Spleen (tissue), 11 donors: ENCODE measurements at regions not wholly inside any gene's neighbourhood (a gene's known extent, or its start where the extent isn't known, plus 50 kb on each side); places are given as distances from the start of the nearest gene placed in this dataset.

Experiments
- DNase-seq: peaks from one replicate; pipeline ENCODE4 v3.0.0-alpha.2; 2020
- H3K27ac ChIP-seq, 8 donors: fragments of 200-600 bp; sonication (generic) in 7 of 8; 1 replicate in 4 of 8; 2 replicates in 4 of 8; pipeline versions ENCODE4 v1.5.0 to v1.8.0; 2016 to 2021; ENCODE audit warnings: inconsistent platforms in 4 of 8, mild to moderate bottlenecking in 4 of 8, moderate library complexity in 1 of 8
- H3K27me3 ChIP-seq, 7 donors: fragments of 200-600 bp; sonication (generic) in 6 of 7; replicated peaks in 1 of 7; 1 replicate in 4 of 7; 2 replicates in 3 of 7; pipeline versions ENCODE4 v1.5.0 to v1.8.0; 2016 to 2021; ENCODE audit warnings: inconsistent platforms in 3 of 7, mild to moderate bottlenecking in 1 of 7
- H3K36me3 ChIP-seq, 6 donors: fragments of 200-600 bp; sonication (generic) in 5 of 6; 1 replicate in 4 of 6; 2 replicates in 2 of 6; pipeline versions ENCODE4 v1.5.0 to v1.8.0; 2016 to 2021; ENCODE audit warnings: inconsistent platforms in 2 of 6
- H3K4me1 ChIP-seq, 6 donors: fragments of 200-600 bp; sonication (generic) in 5 of 6; 1 replicate in 3 of 6; 2 replicates in 3 of 6; pipeline versions ENCODE4 v1.5.0 to v1.8.0; 2016 to 2021; ENCODE audit warnings: inconsistent platforms in 3 of 6
- H3K4me3 ChIP-seq, 8 donors: fragments of 200-600 bp; sonication (generic) in 7 of 8; 1 replicate in 4 of 8; 2 replicates in 4 of 8; pipeline versions ENCODE4 v1.5.0 to v1.8.0; 2016 to 2021; ENCODE audit warnings: inconsistent platforms in 4 of 8, mild to moderate bottlenecking in 4 of 8, moderate library complexity in 2 of 8
- H3K9me3 ChIP-seq, 8 donors: fragments of 200-600 bp; sonication (generic) in 7 of 8; 1 replicate in 4 of 8; 2 replicates in 4 of 8; pipeline versions ENCODE4 v1.5.0 to v1.8.0; 2016 to 2021; ENCODE audit warnings: inconsistent platforms in 4 of 8
- CTCF ChIP-seq, 11 experiments: fragments of 200-600 bp in 7 of 11; fragments of 450-650 bp in 4 of 11; sonication (generic) in 4 of 11; IDR thresholded peaks in 8 of 11; conservative IDR thresholded peaks in 3 of 11; 1 replicate in 7 of 11; 2 replicates in 4 of 11; pipeline versions ENCODE4 v1.4.0 to v1.8.0; 2016 to 2021; ENCODE audit warnings: antibody characterized with exemption in 11 of 11, inconsistent platforms in 4 of 11, mild to moderate bottlenecking in 1 of 11
- POLR2A ChIP-seq, 3 donors: fragments of 450-650 bp; IDR thresholded peaks; one replicate each; pipeline ENCODE4 v1.5.1; 2017; ENCODE audit warnings: antibody characterized with exemption in 3 of 3, mild to moderate bottlenecking in 1 of 3
- POLR2AphosphoS5 ChIP-seq, 3 donors: sonication (generic); formaldehyde crosslinking; IDR thresholded peaks; one replicate each; pipeline ENCODE4 v1.5.1; 2017; ENCODE audit warnings: antibody characterized with exemption in 3 of 3
- WGBS, 5 donors: extraction: QIAGEN DNeasy Blood & Tissue Kit in 3 of 5; methylation state at CpG; one replicate each; pipeline versions ENCODE4 v1.1.5 to v1.1.7; 2013 to 2018; 5-methylcytosine and 5-hydroxymethylcytosine counted together
- intact Hi-C: fragments of 100-400 bp; cut with DNase I; formaldehyde crosslinking; loops from one replicate; pipeline ENCODE4 v1.15.0; 2023; ENCODE audit warnings: low total_unique reads
- donor health status: healthy with polysubstance abuse.
- donor health status: DM: no; HTN: no; CAD: no; lungs with moderate emphysema.
- donor health status: DM: no; HTN: no; CAD: no.
- donor health status: Bipolar disorder and iron deficiency.
- donor health status: healthy.
- donor health status: DM: no; HTN: no; CAD: no.
- donor health status: DM: yes; HTN: yes; CAD: no.

DNA sequence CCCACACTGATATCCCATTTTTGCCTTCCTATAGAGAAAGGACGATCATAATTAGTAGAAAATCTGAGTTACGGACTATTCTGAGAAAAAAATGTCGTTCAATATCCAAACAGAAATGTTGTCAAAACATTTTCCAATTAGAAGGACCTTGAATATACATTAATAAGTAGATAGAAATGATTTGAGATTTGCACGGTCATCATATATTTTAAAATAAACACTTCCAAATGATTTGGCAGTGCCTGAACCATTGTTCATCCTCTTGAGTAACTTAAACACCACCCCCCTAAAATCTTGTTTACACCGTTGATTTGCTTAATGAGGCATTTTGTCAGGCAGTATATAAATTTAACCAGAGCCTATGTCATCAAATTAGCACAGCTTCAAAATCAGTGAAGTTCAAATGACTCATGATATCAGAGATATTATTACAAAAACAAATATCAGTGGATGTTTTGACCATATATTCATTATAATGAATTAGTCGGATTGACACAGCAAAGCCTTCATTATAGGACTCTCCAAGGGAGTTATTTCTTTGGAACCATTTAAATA, 105.0 kb downstream of the ACTL7B start:
- Histone ChIP-seq H3K4me1 (no peaks in the 10 kb centered on the region), H3K36me3 (no peaks in the 10 kb centered on the region), H3K9me3 (peaks cover 0 to 4% (median 0%) of the 10 kb centered on the region in 8 donors), H3K4me3 (no peak overlapping the region), H3K27ac (no peak overlapping the region), H3K27me3 (no peaks in the 10 kb centered on the region)
- no peak for DNase-seq
- 72 to 84% (median 75%) methylated on average over 6 of the region's 6 CpGs for WGBS, 5 donors
- intact Hi-C loops, result no loop called here
- TF ChIP-seq CTCF (IDR thresholded peaks at IDR 0.05 in 8 of 11, conservative IDR thresholded peaks at IDR 0.05 in 3 of 11), result no peak
- TF ChIP-seq POLR2A (IDR thresholded peaks at IDR 0.05), result no peak
- no peak for TF ChIP-seq POLR2AphosphoS5 (IDR thresholded peaks at IDR 0.05)

- H3K36me3 ChIP-seq, result no peaks in the 10 kb centered on the region
- no peaks in the 10 kb centered on the region for H3K27me3 ChIP-seq
- H3K4me3 ChIP-seq, result no peak overlapping the region
- intact Hi-C loops, result no loop called here
- TF ChIP-seq CTCF (IDR thresholded peaks at IDR 0.05 in 8 of 11, conservative IDR thresholded peaks at IDR 0.05 in 3 of 11) (no peak), POLR2A (IDR thresholded peaks at IDR 0.05) (no peak), POLR2AphosphoS5 (IDR thresholded peaks at IDR 0.05) (no peak)
- no peak overlapping the region for H3K27ac ChIP-seq
- DNase-seq, result no peak
- H3K9me3 ChIP-seq, result peaks cover 0 to 4% (median 0%) of the 10 kb centered on the region in 8 donors
- no peaks in the 10 kb centered on the region for H3K4me1 ChIP-seq
Observed at GRCh38 chr9:108748776-108749175, 107.0 kb downstream of the ACTL7B start.

GRCh38 chr9:108746864-108747263, 108.9 kb downstream of the ACTL7B start:
- Histone ChIP-seq H3K9me3 (no peaks in the 10 kb centered on the region), H3K27ac (no peak overlapping the region), H3K27me3 (no peaks in the 10 kb centered on the region), H3K4me1 (no peaks in the 10 kb centered on the region), H3K36me3 (no peaks in the 10 kb centered on the region), H3K4me3 (no peak overlapping the region)
- DNase-seq, result no peak
- intact Hi-C loops, result no loop called here
- WGBS, 5 donors, result 63 to 91% (median 86%) methylated on average over 2 of the region's 2 CpGs
- no peak for TF ChIP-seq POLR2A (IDR thresholded peaks at IDR 0.05)
- no peak for TF ChIP-seq CTCF (IDR thresholded peaks at IDR 0.05 in 8 of 11, conservative IDR thresholded peaks at IDR 0.05 in 3 of 11)
- no peak for TF ChIP-seq POLR2AphosphoS5 (IDR thresholded peaks at IDR 0.05)

DNA sequence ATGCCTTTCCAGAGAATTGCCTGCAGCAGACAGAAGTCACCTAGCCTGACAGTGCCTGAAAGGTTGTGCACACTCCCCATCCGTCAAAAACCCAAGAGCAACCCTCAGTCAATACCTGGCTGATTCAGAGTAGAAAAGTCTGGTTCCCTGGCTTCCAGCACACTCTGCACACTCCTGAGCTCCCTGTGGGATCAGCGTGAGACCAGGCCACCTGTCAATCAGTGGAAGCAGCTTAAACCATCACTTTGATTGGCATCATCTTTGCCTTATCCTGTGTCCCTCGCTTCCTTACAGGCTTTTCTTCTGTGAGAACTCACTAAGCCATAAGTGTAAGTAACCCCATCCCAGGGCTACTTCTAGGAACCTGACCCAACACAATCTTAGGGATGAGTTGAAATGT, 109.8 kb downstream of the ACTL7B start:
- 57 to 77% (median 66%) methylated on average over 3 of the region's 3 CpGs for WGBS, 5 donors

More for the DNA sequence above, 109.8 kb downstream of the ACTL7B start:
- H3K27ac ChIP-seq, result no peak overlapping the region
- DNase-seq, result no peak
- intact Hi-C loops, result no loop called here
- no peaks in the 10 kb centered on the region for H3K4me1 ChIP-seq
- no peak for TF ChIP-seq POLR2A (IDR thresholded peaks at IDR 0.05)
- TF ChIP-seq CTCF (IDR thresholded peaks at IDR 0.05 in 8 of 11, conservative IDR thresholded peaks at IDR 0.05 in 3 of 11), result no peak
- TF ChIP-seq POLR2AphosphoS5 (IDR thresholded peaks at IDR 0.05), result no peak
- no peak overlapping the region for H3K4me3 ChIP-seq
- H3K36me3 ChIP-seq, result no peaks in the 10 kb centered on the region
- no peaks in the 10 kb centered on the region for H3K27me3 ChIP-seq
- no peaks in the 10 kb centered on the region for H3K9me3 ChIP-seq
